ENCODE measurements at regions not wholly inside any gene's neighbourhood (a gene's known extent, or its start where the extent isn't known, plus 50 kb on each side); places are given as distances from the start of the nearest gene placed in this dataset.

DNA sequence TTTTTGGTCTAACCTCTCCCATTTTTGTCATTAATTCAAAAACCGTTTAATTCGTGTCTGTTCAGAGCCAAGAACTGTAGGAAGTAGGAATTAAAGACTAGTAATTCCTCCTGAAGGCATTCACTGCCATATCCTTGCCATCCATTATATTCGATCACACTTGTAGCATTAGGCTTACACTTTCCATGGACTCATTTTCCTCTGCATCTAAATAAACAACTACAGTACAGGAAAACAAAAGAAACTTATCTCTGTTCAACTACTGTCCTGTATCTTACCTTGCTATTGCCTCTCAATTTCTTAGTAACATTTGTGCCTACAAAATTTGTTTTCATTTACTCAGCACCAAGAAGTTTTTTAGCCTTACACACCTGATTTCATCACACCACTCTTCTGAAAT is 111.6 kb upstream of the SEMA3C start:
- Histone ChIP-seq H3K4me2 (ENCODE audit: insufficient read depth in 1 of 2, low read depth in 2 of 2, low read length in 2 of 2) (no peak overlapping the region), H3K23me2 (ENCODE audit: low read depth, low read length) (no peaks in the 10 kb centered on the region), H2BK120ac (replicated peaks; ENCODE audit: low read depth, low read length) (no peak overlapping the region), H2BK15ac (ENCODE audit: low read length) (no peak overlapping the region), H3K18ac (ENCODE audit: extremely low read depth, low read length) (no peak overlapping the region), H4K8ac (ENCODE audit: extremely low read depth, insufficient read depth, low read length) (no peak overlapping the region), H4K91ac (replicated peaks; ENCODE audit: insufficient read length, low read length) (no peak overlapping the region), H3K79me2 (ENCODE audit: control insufficient read depth in 1 of 2, insufficient read depth in 2 of 2, low read length in 2 of 2) (no peaks in the 10 kb centered on the region), H4K5ac (ENCODE audit: insufficient read length, low read depth, low read length) (no peak overlapping the region), H2AK5ac (ENCODE audit: low read depth, low read length) (no peak overlapping the region), H4K20me1 (replicated peaks in 1 of 2; ENCODE audit: control insufficient read depth in 1 of 2, insufficient read depth in 2 of 2, low read length in 2 of 2) (no peaks in the 10 kb centered on the region), H2BK5ac (ENCODE audit: low read depth, low read length) (no peak overlapping the region), H3K36me3 (ENCODE audit: control insufficient read depth in 2 of 4, insufficient read depth in 4 of 4, low read length in 3 of 4) (no peaks in the 10 kb centered on the region), H3K4ac (replicated peaks; ENCODE audit: insufficient read length, low read depth, low read length) (no peak overlapping the region), H3K9ac (replicated peaks in 1 of 4; ENCODE audit: extremely low read depth in 1 of 4, low read depth in 3 of 4, low read length in 3 of 4) (no peak overlapping the region), H3K4me1 (replicated peaks in 1 of 4; ENCODE audit: control insufficient read depth in 3 of 4, insufficient read depth in 4 of 4, low read length in 3 of 4) (no peaks in the 10 kb centered on the region), H3K4me3 (ENCODE audit: extremely low read depth in 1 of 4, insufficient read depth in 2 of 4, low read depth in 3 of 4, low read length in 4 of 4) (no peak overlapping the region), H3K14ac (ENCODE audit: insufficient read length) (no peak overlapping the region), H3K79me1 (ENCODE audit: low read depth, low read length) (no peaks in the 10 kb centered on the region), H3K9me3 (ENCODE audit: insufficient read depth in 2 of 2, low read depth in 1 of 2, low read length in 1 of 2) (no peaks in the 10 kb centered on the region), H3K23ac (ENCODE audit: insufficient read length) (no peak overlapping the region), H3K56ac (replicated peaks; ENCODE audit: insufficient read length, low read depth, low read length) (no peak overlapping the region), H2BK12ac (ENCODE audit: low read depth, low read length) (no peak overlapping the region), H2AFZ (ENCODE audit: low read length) (no peak overlapping the region), H2BK20ac (ENCODE audit: low read length) (no peak overlapping the region), H3K27me3 (replicated peaks in 1 of 4; ENCODE audit: control insufficient read depth in 3 of 4, extremely low read depth in 1 of 4, insufficient read depth in 3 of 4, low read length in 3 of 4) (no peaks in the 10 kb centered on the region), H3K27ac (ENCODE audit: low read depth, low read length) (no peak overlapping the region)
- DNase-seq (ENCODE audit: low read depth in 1 of 2, low spot score in 2 of 2) (no peak), FAIRE-seq (no peak)
- whole genome bisulfite sequencing, 2 experiments (ENCODE audit: extremely low coverage in 1 of 2, insufficient coverage in 1 of 2, insufficient read length in 1 of 2, insufficient replicate concordance in 2 of 2, low coverage in 1 of 2, low lambda C conversion rate in 2 of 2, missing lambda C conversion rate in 1 of 2), result 92% methylated on average over 3 of the region's 3 CpGs; no CpG with 5 or more reads in 1 of the 2 experiments
- CTCF ChIA-PET (ENCODE audit: partially characterized antibody), result no interaction called here
- POLR2A ChIA-PET (ENCODE audit: partially characterized antibody), result no interaction called here
- no peak for TF ChIP-seq EZH2 (IDR thresholded peaks at IDR 0.05; ENCODE audit: low read depth, low read length, severe bottlenecking)
- no peak for TF ChIP-seq SIRT6 (IDR thresholded peaks at IDR 0.05; ENCODE audit: low read length)
- no peak for TF ChIP-seq RBBP5 (IDR thresholded peaks at IDR 0.05; ENCODE audit: borderline replicate concordance, low read depth, low read length)
- no peak for TF ChIP-seq BCL11A (IDR thresholded peaks at IDR 0.05; ENCODE audit: low read depth in 2 of 2, low read length in 2 of 2)
- no peak for TF ChIP-seq SAP30 (IDR thresholded peaks at IDR 0.05; ENCODE audit: insufficient read depth, insufficient replicate concordance, low read length)
- TF ChIP-seq TAF7 (optimal IDR thresholded peaks at IDR 0.05; ENCODE audit: borderline replicate concordance, low read depth, low read length), result no peak
- TF ChIP-seq, protein P1, sequence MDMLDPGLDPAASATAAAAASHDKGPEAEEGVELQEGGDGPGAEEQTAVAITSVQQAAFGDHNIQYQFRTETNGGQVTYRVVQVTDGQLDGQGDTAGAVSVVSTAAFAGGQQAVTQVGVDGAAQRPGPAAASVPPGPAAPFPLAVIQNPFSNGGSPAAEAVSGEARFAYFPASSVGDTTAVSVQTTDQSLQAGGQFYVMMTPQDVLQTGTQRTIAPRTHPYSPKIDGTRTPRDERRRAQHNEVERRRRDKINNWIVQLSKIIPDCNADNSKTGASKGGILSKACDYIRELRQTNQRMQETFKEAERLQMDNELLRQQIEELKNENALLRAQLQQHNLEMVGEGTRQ (IDR thresholded peaks at IDR 0.05; ENCODE audit: low read length), result no peak
- no peak for TF ChIP-seq CHD1 (IDR thresholded peaks at IDR 0.05; ENCODE audit: low read depth, low read length)
- no peak for TF ChIP-seq SIN3A (conservative IDR thresholded peaks at IDR 0.05 in 1 of 2, IDR thresholded peaks at IDR 0.05 in 1 of 2; ENCODE audit: low read depth in 1 of 2, low read length in 2 of 2)
- no peak for TF ChIP-seq NRF1 (IDR thresholded peaks at IDR 0.05; ENCODE audit: low read depth, low read length)
- no peak for TF ChIP-seq SUZ12 (IDR thresholded peaks at IDR 0.05; ENCODE audit: low read length)
- TF ChIP-seq GTF2F1 (IDR thresholded peaks at IDR 0.05; ENCODE audit: borderline replicate concordance, low read depth, low read length), result no peak
- no peak for TF ChIP-seq KDM1A (IDR thresholded peaks at IDR 0.05; ENCODE audit: borderline replicate concordance, low read length)
- no peak for TF ChIP-seq CREB1 (IDR thresholded peaks at IDR 0.05)
- no peak for TF ChIP-seq JUND (IDR thresholded peaks at IDR 0.05; ENCODE audit: low read length)
